H7 (cell line): ENCODE measurements at regions not wholly inside any gene's neighbourhood (a gene's known extent, or its start where the extent isn't known, plus 50 kb on each side); places are given as distances from the start of the nearest gene placed in this dataset.

ENCODE experiments used
- DNase-seq: peaks from one replicate; pipeline ENCODE4 v3.0.0; 2012
- H3K27me3 ChIP-seq: 2 replicates; pipeline ENCODE4 v1.6.0; 2011; ENCODE audit warnings: mild to moderate bottlenecking, low read length; ENCODE audit not compliant: control insufficient read depth, insufficient read depth
- H3K36me3 ChIP-seq: replicated peaks from 2 replicates; pipeline ENCODE4 v1.5.1; 2011; ENCODE audit warnings: low read length; ENCODE audit not compliant: control insufficient read depth, insufficient read depth
- H3K4me3 ChIP-seq: 2 replicates; pipeline ENCODE4 v1.5.1; 2011; ENCODE audit warnings: low read depth, mild to moderate bottlenecking, control low read depth, low read length, moderate library complexity; ENCODE audit not compliant: insufficient read depth

GRCh38 chr2:12397854-12398253 is 318.9 kb upstream of the TRIB2 start:
- Histone ChIP-seq H3K27me3 (no peaks in the 10 kb centered on the region), H3K4me3 (no peak overlapping the region), H3K36me3 (no peaks in the 10 kb centered on the region)
- no peak for DNase-seq

- Histone ChIP-seq H3K4me3 (no peak overlapping the region), H3K36me3 (no peaks in the 10 kb centered on the region), H3K27me3 (no peaks in the 10 kb centered on the region)
- no peak for DNase-seq
Observed at GRCh38 chr2:12399240-12399639, 317.5 kb upstream of the TRIB2 start.

DNA sequence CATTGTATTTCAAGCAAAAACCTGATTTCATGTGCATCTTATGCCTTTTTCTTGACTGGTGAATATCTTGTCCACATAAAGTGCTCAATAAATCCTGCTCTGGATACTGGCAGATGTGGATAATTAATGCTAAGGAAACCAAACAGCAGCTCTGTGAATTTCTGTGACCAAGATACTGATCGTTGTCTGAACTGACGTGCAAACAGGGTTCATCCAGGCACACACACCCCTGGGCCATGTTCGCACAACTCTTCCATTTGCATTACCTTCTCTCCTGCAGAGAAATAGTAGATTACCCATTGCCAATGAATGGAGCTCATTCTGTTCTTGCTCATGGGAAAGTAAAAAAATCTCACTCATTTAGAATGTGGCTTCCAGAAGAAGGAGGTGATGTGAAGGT is 316.2 kb upstream of the TRIB2 start:
- H3K36me3 ChIP-seq: no peaks in the 10 kb centered on the region
- no peak overlapping the region for H3K4me3 ChIP-seq
- DNase-seq: no peak
- no peaks in the 10 kb centered on the region for H3K27me3 ChIP-seq

DNA sequence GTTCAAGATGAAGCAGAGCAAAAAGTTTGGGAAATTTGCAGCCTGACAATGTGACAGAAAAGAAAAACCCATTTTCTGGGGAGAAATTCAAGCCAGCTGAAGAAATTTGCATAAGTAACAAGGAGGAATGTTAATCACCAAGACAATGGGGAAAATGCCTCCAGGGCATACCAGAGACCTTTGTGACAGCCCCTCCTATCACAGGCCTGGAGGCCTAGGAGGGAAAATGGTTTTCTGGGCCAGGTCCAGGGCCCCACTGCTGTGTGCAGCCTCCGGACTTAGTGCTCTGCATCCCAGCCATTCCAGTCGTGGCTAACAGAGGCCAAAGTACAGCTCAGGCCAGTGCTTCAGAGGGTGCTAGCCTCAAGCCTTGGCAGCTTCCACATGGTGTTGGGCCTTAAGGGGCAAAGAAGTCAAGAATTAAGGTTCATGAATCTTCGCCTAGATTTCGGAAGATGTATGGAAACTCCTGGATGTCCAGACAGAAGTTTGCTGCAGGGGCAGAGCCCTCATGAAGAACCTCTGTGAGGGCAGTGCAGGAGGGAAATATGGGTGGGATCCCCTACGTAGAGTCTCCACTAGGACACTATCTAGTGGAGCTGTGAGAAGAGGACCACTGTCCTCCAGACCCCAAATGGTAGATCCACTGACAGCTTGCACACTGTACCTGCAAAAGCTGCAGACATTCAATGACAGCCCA is 314.1 kb upstream of the TRIB2 start:
- no peaks in the 10 kb centered on the region for H3K36me3 ChIP-seq
- H3K4me3 ChIP-seq: no peak overlapping the region
- H3K27me3 ChIP-seq: no peaks in the 10 kb centered on the region
- DNase-seq: no peak

DNA sequence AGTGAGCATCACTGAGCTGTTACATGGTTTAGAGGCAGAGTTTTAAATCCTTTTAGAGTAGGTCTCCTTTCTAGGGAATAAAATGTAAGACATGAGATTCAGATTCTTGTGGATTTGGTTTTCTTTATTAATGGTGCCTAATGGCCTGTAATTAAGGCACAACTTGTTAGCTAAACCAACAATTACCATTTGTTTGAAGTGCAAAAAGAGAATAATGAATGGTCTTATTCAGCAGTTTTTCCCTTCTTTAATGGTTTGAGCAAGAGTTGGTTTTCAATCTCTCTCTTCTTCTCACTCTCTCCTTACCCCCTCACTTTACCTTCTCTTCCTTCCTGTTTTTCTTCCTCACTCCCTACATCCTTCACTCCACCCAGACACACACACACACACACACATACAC is 312.2 kb upstream of the TRIB2 start:
- no peaks in the 10 kb centered on the region for H3K36me3 ChIP-seq
- H3K4me3 ChIP-seq: no peak overlapping the region
- no peaks in the 10 kb centered on the region for H3K27me3 ChIP-seq
- DNase-seq: no peak

DNA sequence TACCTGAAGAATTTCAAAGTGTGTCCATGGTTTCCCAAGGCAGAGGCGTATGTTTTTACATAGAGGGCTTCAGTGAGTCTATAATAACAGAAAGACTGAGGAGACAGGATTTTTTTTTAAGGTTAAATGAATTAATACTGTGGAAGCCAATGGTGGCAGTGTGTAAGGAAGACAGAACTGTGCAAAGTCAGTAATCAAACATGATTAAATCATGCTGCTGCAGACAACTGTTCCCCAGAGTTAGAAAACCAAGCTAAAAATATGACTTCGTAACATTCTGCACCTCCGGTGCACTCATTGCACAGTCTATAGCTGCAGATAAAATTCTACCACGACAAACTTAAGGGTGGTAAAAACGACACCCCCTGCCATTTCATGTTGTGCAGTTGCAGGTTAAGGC is 309.6 kb upstream of the TRIB2 start:
- no peak for DNase-seq
- H3K27me3 ChIP-seq: no peaks in the 10 kb centered on the region
- no peaks in the 10 kb centered on the region for H3K36me3 ChIP-seq
- H3K4me3 ChIP-seq: no peak overlapping the region

GRCh38 chr2:12412898-12413305 is 303.8 kb upstream of the TRIB2 start:
- no peak for DNase-seq
- Histone ChIP-seq H3K4me3 (no peak overlapping the region), H3K36me3 (no peaks in the 10 kb centered on the region), H3K27me3 (no peaks in the 10 kb centered on the region)

GRCh38 chr2:12415536-12415935 is 301.2 kb upstream of the TRIB2 start:
- Histone ChIP-seq H3K27me3 (no peaks in the 10 kb centered on the region), H3K4me3 (no peak overlapping the region), H3K36me3 (no peaks in the 10 kb centered on the region)
- DNase-seq: no peak

- DNase-seq: no peak
- Histone ChIP-seq H3K4me3 (no peak overlapping the region), H3K27me3 (no peaks in the 10 kb centered on the region), H3K36me3 (no peaks in the 10 kb centered on the region)
Observed at GRCh38 chr2:12416600-12416999, 300.1 kb upstream of the TRIB2 start.

DNA sequence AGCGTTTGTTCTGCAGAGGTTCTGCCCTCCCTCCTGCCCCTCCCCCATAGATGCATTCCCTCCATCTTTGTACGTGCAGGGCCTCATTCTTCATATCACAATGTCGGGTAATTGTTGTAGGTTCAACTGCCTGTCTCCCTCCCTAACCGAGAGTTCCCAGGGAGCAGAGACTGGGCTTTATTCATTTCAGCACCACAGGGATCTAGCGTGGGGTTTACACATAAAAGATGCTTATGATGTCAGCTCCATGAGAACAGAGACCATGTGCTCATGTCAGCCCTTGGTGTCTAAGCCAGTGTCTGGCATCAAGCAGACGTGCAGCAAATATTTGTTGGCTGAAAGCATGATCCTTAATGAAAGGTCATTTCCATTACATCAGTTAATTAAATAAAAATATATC is 298.9 kb upstream of the TRIB2 start:
- no peak overlapping the region for H3K4me3 ChIP-seq
- no peaks in the 10 kb centered on the region for H3K36me3 ChIP-seq
- H3K27me3 ChIP-seq: no peaks in the 10 kb centered on the region
- no peak for DNase-seq

GRCh38 chr2:12419803-12420202 is 296.9 kb upstream of the TRIB2 start:
- H3K36me3 ChIP-seq: no peaks in the 10 kb centered on the region
- no peak for DNase-seq
- H3K27me3 ChIP-seq: no peaks in the 10 kb centered on the region
- H3K4me3 ChIP-seq: no peak overlapping the region

DNA sequence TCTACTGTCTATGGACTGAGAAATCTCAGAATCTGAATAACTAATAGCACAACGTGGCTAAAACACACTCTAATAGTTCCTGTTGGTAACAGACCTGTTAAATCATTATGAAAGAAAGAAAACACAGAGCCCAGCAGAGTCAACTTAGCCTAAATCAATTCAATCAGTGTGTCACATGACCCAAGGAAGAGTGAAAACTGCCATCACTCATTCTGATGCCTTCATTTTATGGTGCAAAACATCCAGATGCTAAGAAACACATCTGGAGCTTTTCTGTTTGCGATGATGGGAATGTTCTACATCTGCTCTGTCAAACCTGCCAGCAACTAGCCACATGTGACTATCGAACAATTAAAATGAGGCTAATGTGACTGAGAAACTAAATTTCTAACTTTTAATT is 295.7 kb upstream of the TRIB2 start:
- no peaks in the 10 kb centered on the region for H3K36me3 ChIP-seq
- DNase-seq: no peak
- no peak overlapping the region for H3K4me3 ChIP-seq

GRCh38 chr2:12424219-12424618 is 292.5 kb upstream of the TRIB2 start:
- Histone ChIP-seq H3K4me3 (no peak overlapping the region), H3K27me3 (no peaks in the 10 kb centered on the region), H3K36me3 (no peaks in the 10 kb centered on the region)
- no peak for DNase-seq

More for the DNA sequence above, 295.7 kb upstream of the TRIB2 start:
- no peaks in the 10 kb centered on the region for H3K27me3 ChIP-seq

DNA sequence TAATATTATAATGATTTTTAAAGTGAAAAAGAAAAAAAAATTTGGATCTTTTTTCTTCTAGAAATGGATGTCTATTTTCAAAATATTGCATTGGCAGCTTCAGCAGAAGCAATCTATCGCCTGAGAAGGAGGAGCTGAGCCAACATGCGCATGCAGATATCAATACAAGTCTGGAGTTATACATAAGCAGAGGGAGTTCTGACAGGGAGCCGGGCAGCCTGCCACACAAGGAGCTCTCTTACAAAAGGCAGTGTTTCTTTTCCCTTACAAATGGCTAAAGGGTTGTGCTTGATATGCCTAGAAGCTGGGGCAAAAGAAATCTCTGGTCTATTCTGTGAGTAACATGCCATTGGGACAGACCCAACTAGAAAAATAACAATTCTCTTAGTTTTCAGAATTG is 291.9 kb upstream of the TRIB2 start:
- no peak for DNase-seq
- no peaks in the 10 kb centered on the region for H3K27me3 ChIP-seq
- no peak overlapping the region for H3K4me3 ChIP-seq
- H3K36me3 ChIP-seq: no peaks in the 10 kb centered on the region

- peak; percentile 41 for DNase-seq
- H3K4me3 ChIP-seq: no peak overlapping the region
- H3K27me3 ChIP-seq: no peaks in the 10 kb centered on the region
- no peaks in the 10 kb centered on the region for H3K36me3 ChIP-seq
Observed at GRCh38 chr2:12428324-12428723, 288.4 kb upstream of the TRIB2 start.

DNA sequence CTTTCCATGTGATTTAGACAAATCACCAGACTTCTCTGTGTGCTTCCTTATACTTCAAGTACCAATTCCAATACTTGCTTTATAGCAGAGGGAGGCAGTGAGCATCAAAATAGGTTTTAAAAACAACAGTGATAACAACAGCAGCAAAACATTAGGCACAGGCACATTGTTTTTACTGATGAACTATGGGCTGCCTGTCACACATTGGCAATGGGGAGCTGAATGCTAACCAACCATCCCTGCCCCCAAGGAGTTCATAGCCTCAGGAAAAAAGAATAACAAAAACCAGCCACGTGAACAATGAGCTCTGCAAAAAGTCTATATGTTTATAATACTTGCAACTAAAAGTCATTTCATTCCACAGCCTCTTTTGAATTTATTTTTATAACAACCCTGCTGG is 287.9 kb upstream of the TRIB2 start:
- Histone ChIP-seq H3K27me3 (no peaks in the 10 kb centered on the region), H3K36me3 (no peaks in the 10 kb centered on the region)
- DNase-seq: no peak

More for the DNA sequence above, 287.9 kb upstream of the TRIB2 start:
- no peak overlapping the region for H3K4me3 ChIP-seq
